NCI-H2196 treated with DMSO at 0.1 percent for 48 hours (cell line): ENCODE measurements at regions not wholly inside any gene's neighbourhood (a gene's known extent, or its start where the extent isn't known, plus 50 kb on each side); places are given as distances from the start of the nearest gene placed in this dataset.
A peak's percentile ranks its signal among the peaks of the same experiment; 100 is the strongest.
"Not testable (repeated sequence)": the region's sequence is repeated elsewhere in the genome, so short reads cannot be mapped to it uniquely, and the experiment has no call there.

Experiments
- DNase-seq: peaks from one replicate; lab custom pipeline; 2025; ENCODE audit not compliant: unreplicated experiment; lab: John Stamatoyannopoulos, UW

- DNase-seq, result no peak
Measured at GRCh38 chr15:98263787-98264186, 303.3 kb downstream of the ARRDC4 start.

- no peak for DNase-seq
Measured at GRCh38 chr15:98266295-98266694, 305.8 kb downstream of the ARRDC4 start.

GRCh38 chr15:98268163-98268562, 307.7 kb downstream of the ARRDC4 start:
- DNase-seq, result no peak

GRCh38 chr15:98272625-98273024, 312.1 kb downstream of the ARRDC4 start:
- no peak for DNase-seq

GRCh38 chr15:98276018-98276417, 315.5 kb downstream of the ARRDC4 start:
- no peak for DNase-seq

- DNase-seq, result no peak
Measured at GRCh38 chr15:98277602-98278001, 317.1 kb downstream of the ARRDC4 start.

GRCh38 chr15:98280284-98280975, 319.9 kb downstream of the ARRDC4 start:
- DNase-seq, result no peak

- no peak for DNase-seq
Measured at GRCh38 chr15:98281130-98281529, 320.6 kb downstream of the ARRDC4 start.

- DNase-seq, result no peak
Measured at GRCh38 chr15:98282656-98283332, 322.3 kb downstream of the ARRDC4 start.

GRCh38 chr15:98286200-98286599, 325.7 kb downstream of the ARRDC4 start:
- no peak for DNase-seq

GRCh38 chr15:98286831-98287230, 326.3 kb downstream of the ARRDC4 start:
- no peak for DNase-seq

- DNase-seq, result no peak
Measured at GRCh38 chr15:98288091-98288590, 327.6 kb downstream of the ARRDC4 start.

- no peak for DNase-seq
Measured at GRCh38 chr15:98289747-98290146, 329.2 kb downstream of the ARRDC4 start.

- DNase-seq, result no peak
Measured at GRCh38 chr15:98292442-98293240, 332.1 kb downstream of the ARRDC4 start.

- DNase-seq, result no peak
Measured at GRCh38 chr15:98294126-98294525, 333.6 kb downstream of the ARRDC4 start.

GRCh38 chr15:98295101-98295759, 334.7 kb downstream of the ARRDC4 start:
- not testable (repeated sequence) for DNase-seq

GRCh38 chr15:98296653-98297052, 336.1 kb downstream of the ARRDC4 start:
- no peak for DNase-seq

- DNase-seq, result no peak
Measured at GRCh38 chr15:98304371-98304770, 343.9 kb downstream of the ARRDC4 start.

GRCh38 chr15:98308117-98308516, 340.2 kb upstream of the IGF1R start:
- no peak for DNase-seq

- peak; percentile 2 for DNase-seq
Measured at GRCh38 chr15:98311566-98312188, 336.7 kb upstream of the IGF1R start.

GRCh38 chr15:98312913-98313312, 335.4 kb upstream of the IGF1R start:
- DNase-seq, result no peak
